Kasumi-1 (cell line): ENCODE measurements at regions not wholly inside any gene's neighbourhood (a gene's known extent, or its start where the extent isn't known, plus 50 kb on each side); places are given as distances from the start of the nearest gene placed in this dataset.

ENCODE experiments used
- DNase-seq, 2 experiments: peaks; one replicate each; lab custom pipeline; 2025; lab: John Stamatoyannopoulos, UW

GRCh38 chr11:92919048-92919447, 50.4 kb upstream of the MTNR1B start:
- DNase-seq = no peak
